ENCODE measurements at regions not wholly inside any gene's neighbourhood (a gene's known extent, or its start where the extent isn't known, plus 50 kb on each side); places are given as distances from the start of the nearest gene placed in this dataset.
A peak's percentile ranks its signal among the peaks of the same experiment; 100 is the strongest.

DNA sequence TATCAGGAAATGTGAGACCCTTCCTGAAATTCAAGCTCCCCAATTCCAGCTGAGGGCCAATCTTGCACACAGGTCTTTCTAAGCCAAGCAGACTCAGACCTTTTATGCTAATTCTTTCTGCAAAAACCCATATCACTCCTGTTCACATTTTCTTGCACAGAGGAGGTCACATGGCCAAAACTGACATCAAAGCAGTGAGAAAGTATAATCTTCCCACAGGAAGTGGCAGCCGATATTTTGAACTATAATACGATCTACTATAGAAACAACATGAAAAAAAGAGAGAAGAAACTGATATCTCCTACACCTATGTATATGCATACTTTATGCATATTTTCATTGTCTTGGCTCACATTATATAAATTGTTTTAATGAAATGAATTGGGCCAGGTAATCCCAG, 132.9 kb upstream of the SSTR1 start:
- no peak for DNase-seq

DNA sequence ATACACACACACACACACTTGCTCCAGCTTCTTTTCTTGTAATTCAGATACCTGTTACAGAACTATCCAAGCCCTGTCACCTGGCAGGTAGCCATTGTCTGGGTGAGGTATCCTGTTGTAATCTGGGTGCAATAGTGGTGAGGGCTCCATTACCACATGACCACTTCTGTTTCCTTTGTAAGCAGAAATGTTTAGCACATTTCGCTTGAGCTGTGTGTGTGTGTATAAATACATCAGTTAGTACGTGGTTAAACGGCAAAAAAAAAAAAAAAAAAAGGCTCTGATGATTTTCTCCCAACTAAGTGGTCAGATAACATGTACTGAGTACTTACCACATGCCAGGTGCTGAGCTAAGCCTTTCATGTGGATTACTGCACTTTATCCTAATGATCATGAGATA, 129.3 kb upstream of the SSTR1 start:
- DNase-seq, result peak; percentile 1

DNA sequence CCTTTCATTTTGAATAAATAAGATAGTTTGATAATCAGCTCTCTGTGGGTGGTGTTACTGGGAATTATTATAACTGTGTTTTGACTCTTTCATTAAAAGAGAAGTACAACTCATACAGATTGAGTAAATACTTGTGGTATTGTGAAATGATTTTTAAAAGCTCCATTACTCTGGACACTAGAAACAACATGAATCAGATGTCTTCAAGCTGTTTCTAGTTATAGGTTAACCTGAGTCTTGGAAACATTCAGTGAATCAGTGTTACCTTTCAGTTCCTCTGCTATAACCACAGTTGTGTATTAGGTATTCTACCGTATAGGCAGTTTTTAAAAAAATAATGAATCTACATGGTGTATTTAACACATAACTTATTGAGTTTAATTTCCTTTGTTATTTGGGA, 128.4 kb upstream of the SSTR1 start:
- no peak for DNase-seq

DNA sequence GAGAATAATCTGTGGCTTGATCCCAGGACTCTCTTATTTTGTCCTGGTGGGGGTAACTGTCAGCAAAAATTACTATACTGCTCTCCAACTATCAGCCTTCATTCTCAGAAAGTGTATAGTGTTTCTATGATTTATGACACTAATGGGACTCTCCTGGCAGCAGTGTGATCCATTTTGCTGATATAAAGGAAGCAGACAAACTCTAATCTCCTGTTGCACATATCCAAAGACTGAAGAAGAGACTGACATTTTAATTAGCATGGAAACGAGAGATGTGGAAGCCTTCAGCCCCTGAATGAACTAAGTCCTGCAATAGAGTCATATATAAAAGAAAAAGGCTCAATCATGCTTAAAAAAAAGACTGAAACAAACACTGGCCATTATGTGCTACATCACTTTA, 127.8 kb upstream of the SSTR1 start:
- no peak for DNase-seq

DNA sequence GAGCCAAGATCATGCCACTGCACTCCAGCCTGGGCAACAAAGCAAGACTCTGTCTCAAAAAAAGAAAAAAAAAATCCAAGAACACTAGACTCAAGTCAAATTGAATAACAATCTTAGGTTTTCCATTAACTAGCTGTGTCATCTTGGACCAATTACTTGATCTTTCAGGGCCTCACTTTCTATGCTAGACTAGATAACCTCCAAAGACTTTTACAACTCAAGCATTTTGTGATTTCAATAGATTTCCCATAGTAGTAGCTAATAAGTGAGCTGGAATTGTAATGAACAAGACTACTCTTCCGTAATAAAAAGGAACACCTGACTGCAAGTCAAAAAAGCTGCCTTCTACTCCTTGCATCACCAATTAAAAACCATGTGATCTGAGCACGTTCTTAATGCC, 127.0 kb upstream of the SSTR1 start:
- no peak for DNase-seq

- peak; percentile 64 for DNase-seq
These were observed 124.7 kb upstream of the SSTR1 start for GRCh38 chr14:38083039-38083438.

DNA sequence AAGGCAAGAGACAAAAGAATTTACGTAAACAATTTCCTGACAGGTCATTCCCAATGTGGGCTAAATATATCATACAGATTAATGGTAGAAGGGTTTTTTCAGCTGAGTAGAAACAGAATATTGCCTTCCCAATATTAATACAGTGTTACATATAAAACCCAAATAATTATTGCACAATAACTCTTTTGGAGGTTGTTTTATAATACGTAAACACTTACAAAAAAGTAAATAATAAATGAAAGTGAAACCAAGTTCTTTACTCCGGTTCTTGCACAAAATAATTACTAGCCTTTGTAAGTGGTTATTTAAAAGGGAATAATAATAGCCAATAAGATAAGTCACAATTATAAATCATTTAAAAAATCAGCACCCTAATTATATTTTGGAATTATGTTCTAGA, 118.6 kb upstream of the SSTR1 start:
- DNase-seq, result peak; percentile 26

- no peak for DNase-seq
These were observed 117.2 kb upstream of the SSTR1 start for GRCh38 chr14:38090506-38090905.

DNA sequence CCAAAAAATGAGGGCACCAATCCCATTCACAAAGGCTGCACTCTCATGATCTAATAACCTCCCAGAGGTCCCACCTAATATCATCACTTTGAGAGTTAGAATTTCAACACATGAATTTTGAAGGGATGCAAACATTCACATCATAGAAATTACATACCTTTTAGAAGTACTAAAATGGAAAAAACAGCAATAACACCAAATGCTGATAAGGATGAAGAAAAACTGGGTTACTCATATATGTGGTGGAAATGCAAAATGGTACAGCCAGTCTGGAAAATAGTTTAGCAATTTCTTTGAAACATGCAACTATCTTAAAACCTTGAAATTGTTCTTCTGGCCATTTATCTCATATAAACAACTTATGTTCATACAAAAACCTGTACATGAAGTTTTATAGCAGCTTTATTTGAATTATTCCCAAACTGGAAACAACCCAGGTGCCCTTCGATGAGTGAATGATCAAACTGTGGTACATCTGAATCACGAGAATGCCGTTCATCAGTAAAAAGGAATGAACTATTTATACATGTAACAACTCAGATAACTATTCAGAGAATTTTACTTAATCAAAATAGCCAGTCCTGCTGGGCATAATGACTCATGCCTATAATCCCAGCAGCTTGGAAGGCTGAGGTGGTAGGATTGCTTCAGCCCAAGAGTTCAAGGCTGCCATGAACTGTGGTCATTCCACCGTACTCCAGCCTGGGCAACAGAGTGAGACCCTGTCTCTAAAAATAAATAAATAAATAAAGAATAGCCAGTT, 109.4 kb upstream of the SSTR1 start:
- no peak for DNase-seq

GRCh38 chr14:38101679-38102078, 106.0 kb upstream of the SSTR1 start:
- DNase-seq, result no peak

DNA sequence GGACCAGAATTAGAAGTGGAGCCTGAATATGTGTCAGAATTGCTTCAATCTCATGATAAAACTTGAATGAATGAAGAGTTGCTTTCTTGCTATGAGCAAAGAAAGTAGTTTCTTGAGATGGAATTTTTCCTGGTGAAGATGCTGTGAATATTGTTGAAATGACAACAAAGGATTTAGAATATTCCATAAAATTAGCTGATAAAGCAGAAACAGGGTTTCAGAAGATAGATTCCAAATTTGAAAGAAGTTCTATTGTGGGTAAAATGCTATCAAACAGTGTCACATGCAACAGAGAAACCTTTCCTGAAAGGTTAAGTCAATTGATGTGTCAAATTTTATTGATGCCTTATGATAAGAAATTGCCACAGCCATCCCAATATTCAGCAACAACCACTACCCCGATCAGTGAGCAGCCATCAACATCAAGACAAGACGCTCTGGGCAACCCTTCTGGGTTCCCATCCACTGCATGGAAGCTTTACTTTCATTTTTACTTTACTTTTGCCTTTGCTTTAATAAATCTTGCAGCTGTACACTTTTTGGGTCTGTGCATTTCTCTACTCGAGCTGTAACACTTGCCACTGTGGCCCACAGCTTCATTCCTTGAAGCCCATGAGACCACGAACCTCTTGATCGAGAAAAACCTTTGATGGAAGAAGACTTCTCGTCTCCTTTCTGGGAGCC, 104.0 kb upstream of the SSTR1 start:
- no peak for DNase-seq

DNA sequence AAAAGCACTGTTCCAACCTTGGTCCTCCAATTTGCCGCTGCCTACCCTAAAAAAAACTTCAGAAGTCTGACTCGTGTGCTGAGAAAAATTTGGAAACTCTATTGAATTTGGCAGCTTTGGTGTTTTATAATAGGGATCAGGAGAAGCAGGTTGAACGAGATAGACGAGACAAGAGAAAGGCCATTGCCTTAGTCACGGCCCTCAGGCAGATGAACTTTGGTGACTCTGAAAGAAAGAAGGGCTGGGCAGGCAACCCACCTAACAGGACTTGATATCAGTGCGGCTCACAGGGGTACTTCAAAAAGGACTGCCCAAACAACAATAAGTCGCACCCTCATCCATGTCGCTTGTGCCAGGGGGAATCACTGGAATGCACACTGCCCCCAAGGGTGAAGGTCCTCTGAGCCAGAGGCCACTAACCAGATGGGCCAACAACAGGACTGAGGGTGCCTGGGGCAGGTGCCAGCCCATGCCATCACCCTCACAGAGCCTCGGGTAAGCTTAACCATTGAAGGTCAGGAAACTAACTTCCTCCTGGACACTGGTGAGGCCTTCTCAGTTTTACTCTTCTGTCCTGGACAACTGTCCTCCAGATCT, 102.5 kb upstream of the SSTR1 start:
- no peak for DNase-seq

DNA sequence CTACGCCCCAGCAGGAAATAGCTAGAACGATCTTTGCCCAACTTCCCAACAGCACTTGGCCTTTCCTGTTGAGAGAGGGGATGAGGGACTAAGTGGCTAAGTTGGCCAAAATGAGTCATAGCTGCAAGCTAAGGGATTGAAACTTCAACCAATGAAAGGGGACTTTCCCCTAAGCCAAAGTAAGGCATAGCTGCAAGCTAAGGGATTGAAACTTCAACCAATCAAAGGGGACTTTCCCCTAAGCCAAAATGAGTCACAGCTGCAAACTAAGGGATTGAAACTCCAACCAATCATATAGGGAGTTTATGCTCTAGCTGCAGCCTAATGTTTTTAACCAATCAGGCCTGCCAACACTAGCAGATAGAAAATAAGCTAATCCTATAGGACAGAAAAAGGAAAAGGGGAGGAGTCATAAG, 100.5 kb upstream of the SSTR1 start:
- DNase-seq, result no peak

DNA sequence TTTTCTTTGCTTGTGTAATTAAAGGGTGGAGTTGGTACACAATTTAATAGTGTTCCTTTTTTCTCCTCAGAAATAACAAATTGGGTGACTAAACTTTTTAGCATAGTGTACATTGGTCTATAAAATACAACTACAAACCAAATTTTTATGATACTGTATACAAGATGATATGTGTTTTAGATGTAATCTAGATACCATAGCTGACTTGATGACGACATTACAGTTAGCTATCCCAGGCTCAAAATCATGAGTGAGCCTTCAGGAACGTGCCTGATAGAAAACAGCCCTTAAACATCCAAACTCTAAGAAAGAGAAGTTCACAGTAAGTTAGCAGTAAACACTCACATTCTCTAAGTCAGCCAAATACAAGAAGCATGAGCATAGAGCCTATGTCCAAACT, 99.0 kb upstream of the SSTR1 start:
- DNase-seq, result no peak

DNA sequence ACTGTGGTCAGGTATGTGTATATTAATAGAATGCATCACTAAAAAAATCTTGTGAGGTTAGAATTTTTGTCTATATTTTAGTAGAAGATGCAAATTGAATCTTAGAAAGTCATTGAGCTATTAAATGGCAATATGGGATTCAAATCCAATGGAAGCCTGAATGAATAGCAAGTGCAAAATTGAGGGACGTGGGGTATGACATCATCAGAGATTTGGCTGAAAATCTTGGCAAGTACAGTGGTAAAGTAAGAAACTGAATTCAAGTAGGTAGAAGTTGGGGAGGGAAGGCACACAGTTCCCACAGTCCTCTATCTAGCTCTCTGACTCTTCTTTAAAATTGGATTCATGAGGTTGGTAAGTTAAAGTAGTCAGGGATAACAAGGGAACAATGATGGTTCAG, 97.4 kb upstream of the SSTR1 start:
- DNase-seq, result no peak

GRCh38 chr14:38111046-38111445, 96.7 kb upstream of the SSTR1 start:
- DNase-seq, result no peak

DNA sequence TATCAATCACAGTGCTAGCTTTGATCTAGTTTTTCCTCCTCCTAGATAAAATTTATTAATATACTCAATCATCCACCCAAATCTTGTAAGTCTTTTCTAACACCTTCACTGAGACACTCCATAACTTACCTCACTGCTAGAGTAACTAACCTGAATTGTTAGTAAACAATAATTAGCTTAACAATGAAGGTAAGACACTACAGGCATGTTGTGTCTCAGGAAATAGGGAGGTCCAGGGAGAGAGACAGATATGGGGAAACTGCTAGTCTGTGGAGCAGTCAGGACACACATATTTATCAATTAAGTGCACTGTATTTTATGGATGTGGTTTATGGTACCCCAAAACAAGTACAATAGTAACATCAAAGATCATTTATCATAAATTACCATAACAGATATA, 94.2 kb upstream of the SSTR1 start:
- no peak for DNase-seq

DNA sequence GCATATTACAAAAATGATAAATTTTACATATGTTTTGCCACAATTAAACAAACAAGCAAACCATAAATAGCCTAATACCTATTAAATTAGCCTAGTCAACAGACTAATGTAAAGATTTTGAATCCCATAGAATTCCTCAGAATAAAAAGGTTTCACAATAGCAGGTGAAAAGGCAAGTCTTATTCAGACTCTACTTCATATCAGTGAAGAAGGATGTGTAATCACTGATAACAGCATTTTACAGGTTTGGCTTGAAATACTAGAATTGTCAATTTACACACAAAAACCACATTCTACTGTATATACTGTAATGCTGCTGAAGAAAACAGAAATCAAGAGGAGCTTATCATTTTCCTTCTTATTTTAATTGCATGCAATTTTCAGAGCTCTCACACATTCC, 90.8 kb upstream of the SSTR1 start:
- DNase-seq, result no peak

GRCh38 chr14:38120109-38120508, 87.6 kb upstream of the SSTR1 start:
- no peak for DNase-seq

GRCh38 chr14:38121320-38122020, 86.2 kb upstream of the SSTR1 start:
- no peak for DNase-seq

DNA sequence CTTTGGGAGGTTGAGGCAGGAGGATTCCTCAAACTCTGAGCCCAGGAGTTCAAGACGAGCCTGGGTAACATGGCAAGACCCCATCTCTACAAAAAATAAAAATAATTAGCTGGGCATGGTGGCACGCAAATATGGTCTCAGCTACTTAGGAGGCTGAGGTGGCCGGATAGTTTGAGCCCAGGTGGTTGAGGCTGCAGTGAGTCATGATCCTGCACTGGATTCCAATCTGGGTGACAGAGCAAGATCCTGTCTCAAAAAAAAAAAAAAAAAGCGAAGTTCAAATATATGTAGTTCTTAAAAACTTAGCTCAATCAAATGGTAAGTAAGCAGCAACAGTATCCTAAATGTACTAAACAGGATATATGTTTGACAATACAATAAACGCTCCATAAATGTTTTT, 85.5 kb upstream of the SSTR1 start:
- DNase-seq, result no peak

DNA sequence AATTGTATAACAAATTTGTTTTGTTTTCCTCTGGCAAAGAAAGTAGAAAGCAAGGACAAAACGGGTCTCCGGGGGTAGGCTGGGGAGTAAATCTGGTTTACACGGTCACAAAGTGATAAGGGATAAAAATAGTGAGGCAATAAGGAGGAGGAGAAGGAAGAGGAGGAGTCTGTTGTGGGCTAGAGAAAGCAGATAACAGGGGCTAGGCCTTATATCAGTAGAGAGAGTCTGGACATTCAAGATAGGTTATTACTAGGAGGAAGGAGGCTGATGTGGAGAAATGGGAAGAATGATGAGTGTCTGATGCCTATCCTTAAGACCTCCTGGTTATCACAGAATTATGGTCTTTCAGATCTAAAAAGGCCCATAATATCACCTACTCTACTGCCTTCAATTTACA, 83.2 kb upstream of the SSTR1 start:
- no peak for DNase-seq

DNA sequence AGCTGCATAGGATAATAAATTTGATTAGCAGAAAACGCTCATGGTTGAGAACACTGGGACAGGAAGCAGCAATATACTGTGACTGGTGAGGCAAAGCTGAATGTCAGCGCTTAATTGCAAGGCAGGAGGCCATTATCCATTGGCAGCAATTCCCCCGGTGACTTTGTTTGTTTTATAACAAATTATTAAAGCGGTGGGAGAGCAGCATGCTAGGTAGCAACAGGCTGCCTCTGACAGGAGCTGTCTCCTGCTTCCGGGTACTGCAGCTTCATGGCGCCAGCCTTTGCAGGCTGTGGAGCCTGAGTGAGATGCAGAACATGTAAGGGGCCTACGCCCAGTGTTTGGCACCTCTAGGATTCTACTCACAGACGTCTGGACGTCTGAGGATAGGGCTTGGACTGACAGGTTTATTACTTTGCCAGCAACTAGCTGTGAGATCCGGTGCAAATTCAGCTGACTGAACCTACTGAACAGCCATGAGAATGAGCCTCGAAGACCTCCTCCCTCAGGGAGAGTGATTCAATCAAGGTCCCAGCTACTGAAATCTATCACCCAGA, 82.1 kb upstream of the SSTR1 start:
- peak; percentile 94 for DNase-seq
